Stimulated activated naive CD8-positive, alpha-beta T cell treated with anti-CD3 and anti-CD28 coated beads, Interleukin-15, Interleukin-2, amounts not matched to agents 100 U/mL and 50 U/mL, for 24 hours (primary cell): ENCODE measurements at regions not wholly inside any gene's neighbourhood (a gene's known extent, or its start where the extent isn't known, plus 50 kb on each side); places are given as distances from the start of the nearest gene placed in this dataset.

ENCODE experiments used
- ATAC-seq: fragments of 150-1000 bp; cut with Tn5 transposase; one replicate; pipeline ENCODE4 v1.10.0; 2021
- DNase-seq: peaks from one replicate; pipeline ENCODE4 v3.0.0; 2021

- ATAC-seq (no peak), DNase-seq (no peak)
These were observed 201.6 kb upstream of the CDH4 start for GRCh38 chr20:61050336-61050890.

- DNase-seq = no peak
- ATAC-seq = no peak
These were observed 199.8 kb upstream of the CDH4 start for GRCh38 chr20:61052195-61052750.

GRCh38 chr20:61052776-61053442 is 199.2 kb upstream of the CDH4 start:
- DNase-seq (no peak), ATAC-seq (no peak)

- ATAC-seq (no peak), DNase-seq (no peak)
These were observed 198.6 kb upstream of the CDH4 start for GRCh38 chr20:61053487-61053886.

- no peak for ATAC-seq
- no peak for DNase-seq
These were observed 198.2 kb upstream of the CDH4 start for GRCh38 chr20:61053889-61054288.

- DNase-seq (no peak), ATAC-seq (no peak)
These were observed 197.7 kb upstream of the CDH4 start for GRCh38 chr20:61054411-61054810.

GRCh38 chr20:61055180-61056010 is 196.7 kb upstream of the CDH4 start:
- no peak for ATAC-seq
- no peak for DNase-seq

- no peak for DNase-seq
These were observed 195.9 kb upstream of the CDH4 start for GRCh38 chr20:61056116-61056515.

GRCh38 chr20:61056627-61057442 is 195.2 kb upstream of the CDH4 start:
- ATAC-seq = no peak
- DNase-seq = no peak

More at GRCh38 chr20:61056116-61056515, 195.9 kb upstream of the CDH4 start:
- ATAC-seq = no peak

- DNase-seq (no peak), ATAC-seq (no peak)
These were observed 194.5 kb upstream of the CDH4 start for GRCh38 chr20:61057443-61058121.

- ATAC-seq = no peak
- no peak for DNase-seq
These were observed 190.1 kb upstream of the CDH4 start for GRCh38 chr20:61061981-61062380.

- ATAC-seq (no peak), DNase-seq (no peak)
These were observed 186.2 kb upstream of the CDH4 start for GRCh38 chr20:61065853-61066252.

- DNase-seq (no peak), ATAC-seq (no peak)
These were observed 185.5 kb upstream of the CDH4 start for GRCh38 chr20:61066526-61066925.

GRCh38 chr20:61067221-61067620 is 184.8 kb upstream of the CDH4 start:
- DNase-seq = no peak
- ATAC-seq = no peak

GRCh38 chr20:61072398-61072797 is 179.7 kb upstream of the CDH4 start:
- DNase-seq (no peak), ATAC-seq (no peak)

- DNase-seq (no peak), ATAC-seq (no peak)
These were observed 178.7 kb upstream of the CDH4 start for GRCh38 chr20:61073376-61073775.

GRCh38 chr20:61082720-61083119 is 169.3 kb upstream of the CDH4 start:
- ATAC-seq = no peak
- DNase-seq = no peak

GRCh38 chr20:61083431-61083830 is 168.6 kb upstream of the CDH4 start:
- ATAC-seq (no peak), DNase-seq (no peak)

- DNase-seq (no peak), ATAC-seq (no peak)
These were observed 166.0 kb upstream of the CDH4 start for GRCh38 chr20:61086031-61086430.

- ATAC-seq (no peak), DNase-seq (no peak)
These were observed 161.5 kb upstream of the CDH4 start for GRCh38 chr20:61090541-61090940.

- no peak for DNase-seq
These were observed 159.8 kb upstream of the CDH4 start for GRCh38 chr20:61092251-61092650.

GRCh38 chr20:61094581-61094980 is 157.5 kb upstream of the CDH4 start:
- DNase-seq = no peak
- no peak for ATAC-seq

More at GRCh38 chr20:61092251-61092650, 159.8 kb upstream of the CDH4 start:
- ATAC-seq = no peak
